H9 (cell line): ENCODE measurements at regions not wholly inside any gene's neighbourhood (a gene's known extent, or its start where the extent isn't known, plus 50 kb on each side); places are given as distances from the start of the nearest gene placed in this dataset.

Experiments
- DNase-seq: peaks from one replicate; pipeline ENCODE4 v3.0.0-alpha.2; 2017
- H2AFZ ChIP-seq: one replicate; pipeline ENCODE4 v1.6.1; 2013; ENCODE audit warnings: mild to moderate bottlenecking, low read length, control low read depth, moderate library complexity
- H2AK5ac ChIP-seq: 2 replicates; pipeline ENCODE4 v1.6.1; 2013; ENCODE audit warnings: low read length, control low read depth, mixed read lengths; ENCODE audit not compliant: insufficient read length
- H2BK120ac ChIP-seq: one replicate; pipeline ENCODE4 v1.6.1; 2013; ENCODE audit warnings: low read depth, mild to moderate bottlenecking, low read length, control low read depth, inconsistent platforms; ENCODE audit not compliant: poor library complexity, severe bottlenecking
- H2BK12ac ChIP-seq: 2 replicates; pipeline ENCODE4 v1.6.1; 2013; ENCODE audit warnings: low read length, control low read depth, mixed read lengths, low read depth; ENCODE audit not compliant: insufficient read length
- H2BK15ac ChIP-seq: 2 replicates; pipeline ENCODE4 v1.6.1; 2013; ENCODE audit warnings: low read depth, low read length, control low read depth
- H2BK20ac ChIP-seq: one replicate; pipeline ENCODE4 v1.6.1; 2013; ENCODE audit warnings: low read depth, mild to moderate bottlenecking, low read length, control low read depth, inconsistent platforms; ENCODE audit not compliant: poor library complexity, severe bottlenecking
- H2BK5ac ChIP-seq: 2 replicates; pipeline ENCODE4 v1.6.1; 2013; ENCODE audit warnings: low read length, control low read depth, mixed read lengths; ENCODE audit not compliant: insufficient read length
- H3K14ac ChIP-seq: 2 replicates; pipeline ENCODE4 v1.6.1; 2013; ENCODE audit warnings: low read length, control low read depth; ENCODE audit not compliant: insufficient read depth
- H3K18ac ChIP-seq: 2 replicates; pipeline ENCODE4 v1.6.1; 2013; ENCODE audit warnings: low read depth, mild to moderate bottlenecking, mixed read lengths, low read length, control low read depth; ENCODE audit not compliant: insufficient read length
- H3K23ac ChIP-seq: 2 replicates; pipeline ENCODE4 v1.6.1; 2013; ENCODE audit warnings: low read length, control low read depth, mixed read lengths, low read depth; ENCODE audit not compliant: insufficient read length
- H3K23me2 ChIP-seq: 2 replicates; pipeline ENCODE4 v1.6.1; 2013; ENCODE audit warnings: low read depth, mild to moderate bottlenecking, mixed read lengths, low read length, control low read depth; ENCODE audit not compliant: insufficient read length, poor library complexity, severe bottlenecking
- H3K27ac ChIP-seq: 2 replicates; pipeline ENCODE4 v1.5.1; 2013; ENCODE audit warnings: low read length, control low read depth, mixed read lengths, low read depth; ENCODE audit not compliant: insufficient read length
- H3K27me3 ChIP-seq: 2 replicates; pipeline ENCODE4 v1.6.1; 2013; ENCODE audit warnings: low read length, control low read depth, inconsistent platforms; ENCODE audit not compliant: insufficient read depth
- H3K4ac ChIP-seq: 2 replicates; pipeline ENCODE4 v1.6.1; 2013; ENCODE audit warnings: low read depth, mild to moderate bottlenecking, control low read depth, inconsistent platforms, low read length, moderate library complexity
- H3K4me1 ChIP-seq: 2 replicates; pipeline ENCODE4 v1.6.1; 2013; ENCODE audit warnings: low read length, control low read depth, inconsistent platforms; ENCODE audit not compliant: insufficient read depth
- H3K4me2 ChIP-seq: 2 replicates; pipeline ENCODE4 v1.6.1; 2013; ENCODE audit warnings: low read length, control low read depth, mixed read lengths; ENCODE audit not compliant: insufficient read length, insufficient read depth
- H3K56ac ChIP-seq: 2 replicates; pipeline ENCODE4 v1.6.1; 2013; ENCODE audit warnings: low read depth, mild to moderate bottlenecking, mixed read lengths, low read length, control low read depth; ENCODE audit not compliant: insufficient read length
- H3K79me1 ChIP-seq: 2 replicates; pipeline ENCODE4 v1.6.1; 2013; ENCODE audit warnings: low read depth, mild to moderate bottlenecking, moderate library complexity, low read length, control low read depth, inconsistent platforms; ENCODE audit not compliant: insufficient read depth, poor library complexity, severe bottlenecking
- H3K79me2 ChIP-seq: 2 replicates; pipeline ENCODE4 v1.6.1; 2013; ENCODE audit warnings: low read length, control low read depth, inconsistent platforms; ENCODE audit not compliant: insufficient read depth
- H3K9ac ChIP-seq: 2 replicates; pipeline ENCODE4 v1.6.1; 2013; ENCODE audit warnings: low read length, control low read depth, mixed read lengths; ENCODE audit not compliant: insufficient read length; ENCODE audit errors: extremely low read depth
- H3K9me3 ChIP-seq: one replicate; pipeline ENCODE4 v1.6.1; 2013; ENCODE audit warnings: low read depth, low read length, inconsistent platforms; ENCODE audit not compliant: control insufficient read depth
- H3T11ph ChIP-seq: one replicate; pipeline ENCODE4 v1.6.1; 2013; ENCODE audit warnings: mild to moderate bottlenecking, low read length, control low read depth, inconsistent platforms
- H4K20me1 ChIP-seq: one replicate; pipeline ENCODE4 v1.6.1; 2013; ENCODE audit not compliant: control insufficient read depth, insufficient read length, insufficient read depth
- H4K5ac ChIP-seq: 2 replicates; pipeline ENCODE4 v1.6.1; 2013; ENCODE audit warnings: low read depth, mild to moderate bottlenecking, mixed read lengths, low read length, control low read depth; ENCODE audit not compliant: insufficient read length
- H4K8ac ChIP-seq: replicated peaks from 2 replicates; pipeline ENCODE4 v1.6.1; 2013; ENCODE audit warnings: low read length, control low read depth, mixed read lengths, low read depth; ENCODE audit not compliant: insufficient read length
- H4K91ac ChIP-seq: 2 replicates; pipeline ENCODE4 v1.6.1; 2013; ENCODE audit warnings: low read depth, mild to moderate bottlenecking, moderate library complexity, mixed read lengths, low read length, control low read depth; ENCODE audit not compliant: insufficient read length
- H3K27ac Mint-ChIP-seq, 3 experiments: 2 replicates in 2 of 3; 3 replicates in 1 of 3; pipeline ENCODE4 v1.8.0; 2020 to 2021; ENCODE audit warnings: mixed read lengths in 3 of 3, mild to moderate bottlenecking in 1 of 3, moderate library complexity in 1 of 3
- H3K27me3 Mint-ChIP-seq: 2 replicates; pipeline ENCODE4 v1.8.0; 2021; ENCODE audit warnings: low read depth, mild to moderate bottlenecking, moderate library complexity, mixed read lengths
- H3K36me3 Mint-ChIP-seq, 3 experiments: 2 replicates in 2 of 3; 3 replicates in 1 of 3; pipeline ENCODE4 v1.8.0; 2020 to 2021; ENCODE audit warnings: low read depth in 3 of 3, mixed read lengths in 3 of 3; ENCODE audit not compliant: insufficient read depth in 1 of 3
- H3K4me1 Mint-ChIP-seq, 2 experiments: 2 replicates each; pipeline ENCODE4 v1.8.0; 2020; ENCODE audit warnings: mixed read lengths in 2 of 2
- H3K4me3 Mint-ChIP-seq, 2 experiments: 2 replicates in 1 of 2; 3 replicates in 1 of 2; pipeline ENCODE4 v1.8.0; 2020 to 2021; ENCODE audit warnings: mild to moderate bottlenecking in 2 of 2, mixed read lengths in 2 of 2, moderate library complexity in 1 of 2
- H3K9me3 Mint-ChIP-seq, 2 experiments: 2 replicates in 1 of 2; 3 replicates in 1 of 2; pipeline ENCODE4 v1.8.0; 2020; ENCODE audit warnings: mild to moderate bottlenecking in 2 of 2, mixed read lengths in 2 of 2, moderate library complexity in 1 of 2
- WGBS: extraction: QIAGEN DNeasy Blood & Tissue Kit; methylation state at CpG from one replicate; pipeline ENCODE4 v1.1.7; 2013; ENCODE audit warnings: missing lambda C conversion rate, low lambda C conversion rate, mixed read lengths; ENCODE audit not compliant: insufficient read length; ENCODE audit errors: extremely low coverage; 5-methylcytosine and 5-hydroxymethylcytosine counted together
- TF ChIP-seq, protein P1 (sequence below): fragments of 200-600 bp; sonication (generic); conservative IDR thresholded peaks from 3 replicates; pipeline ENCODE4 v1.8.0; 2021; ENCODE audit warnings: antibody characterized with exemption, mild to moderate bottlenecking

DNA sequence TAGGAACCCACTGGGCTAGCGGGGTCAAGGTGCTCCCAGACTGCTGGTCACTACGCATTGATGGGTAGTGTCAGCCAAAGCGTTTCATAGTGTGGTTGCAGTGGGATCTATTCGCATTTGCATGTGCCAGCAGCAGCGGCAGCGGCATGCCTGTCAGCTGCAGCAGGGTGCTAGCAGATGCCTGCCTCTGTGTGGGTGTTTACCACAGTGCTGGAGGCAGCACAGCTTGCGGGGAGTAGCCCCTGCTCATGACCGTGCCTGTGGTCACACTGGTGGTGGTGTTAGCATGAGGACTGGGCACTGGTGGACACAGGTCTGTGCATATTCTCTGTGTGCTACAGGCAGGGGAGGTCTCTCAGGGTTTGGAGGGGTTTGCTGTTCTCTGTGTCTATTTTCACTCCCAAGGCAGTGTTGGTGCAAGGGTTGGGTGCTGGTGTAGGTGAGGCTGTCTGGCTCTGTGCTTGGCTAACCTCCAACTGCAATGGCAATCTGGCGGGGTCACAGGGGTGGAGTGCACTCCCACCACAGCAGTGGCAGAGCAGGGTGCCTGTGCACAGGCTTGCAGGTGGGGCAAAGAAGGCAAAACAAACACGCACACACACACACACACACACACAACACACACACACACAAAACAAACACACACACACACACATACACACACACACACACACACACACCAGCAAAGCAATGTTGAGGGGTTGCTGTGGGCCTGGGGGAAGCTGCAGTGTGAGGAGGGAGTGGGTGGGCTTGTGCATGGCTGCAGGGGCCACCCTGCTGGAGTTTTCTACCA is 184.4 kb downstream of the GLUD2 start:
- Mint-ChIP-seq H3K4me3 (no peak overlapping the region), H3K4me1 (no peaks in the 10 kb centered on the region), H3K36me3 (no peaks in the 10 kb centered on the region; a peak in 2 of 7 replicates), H3K27me3 (peaks cover 5% of the 10 kb centered on the region), H3K9me3 (peaks cover 62 to 75% of the 10 kb centered on the region in 2 experiments), H3K27ac (no peak overlapping the region; a peak in 1 of 7 replicates)
- Histone ChIP-seq H2AK5ac (no peak overlapping the region), H3K79me1 (no peaks in the 10 kb centered on the region), H3K9me3 (peaks cover 12% of the 10 kb centered on the region), H3K9ac (no peak overlapping the region), H2BK120ac (no peak overlapping the region), H3K27ac (no peak overlapping the region), H3K14ac (no peak overlapping the region), H3K4me1 (no peaks in the 10 kb centered on the region), H4K20me1 (no peaks in the 10 kb centered on the region), H3K4ac (no peak overlapping the region), H3K23ac (no peak overlapping the region), H3K23me2 (no peaks in the 10 kb centered on the region), H4K8ac (no peak overlapping the region), H2BK15ac (no peak overlapping the region), H2BK5ac (no peak overlapping the region), H3K56ac (no peak overlapping the region), H4K5ac (no peak overlapping the region), H4K91ac (no peak overlapping the region), H3T11ph (no peak overlapping the region), H2BK20ac (no peak overlapping the region), H3K18ac (no peak overlapping the region), H2BK12ac (no peak overlapping the region), H3K4me2 (no peak overlapping the region), H3K79me2 (no peaks in the 10 kb centered on the region), H2AFZ (no peak overlapping the region), H3K27me3 (no peaks in the 10 kb centered on the region)
- TF ChIP-seq, protein P1, sequence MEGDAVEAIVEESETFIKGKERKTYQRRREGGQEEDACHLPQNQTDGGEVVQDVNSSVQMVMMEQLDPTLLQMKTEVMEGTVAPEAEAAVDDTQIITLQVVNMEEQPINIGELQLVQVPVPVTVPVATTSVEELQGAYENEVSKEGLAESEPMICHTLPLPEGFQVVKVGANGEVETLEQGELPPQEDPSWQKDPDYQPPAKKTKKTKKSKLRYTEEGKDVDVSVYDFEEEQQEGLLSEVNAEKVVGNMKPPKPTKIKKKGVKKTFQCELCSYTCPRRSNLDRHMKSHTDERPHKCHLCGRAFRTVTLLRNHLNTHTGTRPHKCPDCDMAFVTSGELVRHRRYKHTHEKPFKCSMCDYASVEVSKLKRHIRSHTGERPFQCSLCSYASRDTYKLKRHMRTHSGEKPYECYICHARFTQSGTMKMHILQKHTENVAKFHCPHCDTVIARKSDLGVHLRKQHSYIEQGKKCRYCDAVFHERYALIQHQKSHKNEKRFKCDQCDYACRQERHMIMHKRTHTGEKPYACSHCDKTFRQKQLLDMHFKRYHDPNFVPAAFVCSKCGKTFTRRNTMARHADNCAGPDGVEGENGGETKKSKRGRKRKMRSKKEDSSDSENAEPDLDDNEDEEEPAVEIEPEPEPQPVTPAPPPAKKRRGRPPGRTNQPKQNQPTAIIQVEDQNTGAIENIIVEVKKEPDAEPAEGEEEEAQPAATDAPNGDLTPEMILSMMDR: no peak
- DNase-seq: no peak
- WGBS: no CpG with 5 or more reads among the region's 10 CpGs
